ENCODE measurements at regions not wholly inside any gene's neighbourhood (a gene's known extent, or its start where the extent isn't known, plus 50 kb on each side); places are given as distances from the start of the nearest gene placed in this dataset.

DNA sequence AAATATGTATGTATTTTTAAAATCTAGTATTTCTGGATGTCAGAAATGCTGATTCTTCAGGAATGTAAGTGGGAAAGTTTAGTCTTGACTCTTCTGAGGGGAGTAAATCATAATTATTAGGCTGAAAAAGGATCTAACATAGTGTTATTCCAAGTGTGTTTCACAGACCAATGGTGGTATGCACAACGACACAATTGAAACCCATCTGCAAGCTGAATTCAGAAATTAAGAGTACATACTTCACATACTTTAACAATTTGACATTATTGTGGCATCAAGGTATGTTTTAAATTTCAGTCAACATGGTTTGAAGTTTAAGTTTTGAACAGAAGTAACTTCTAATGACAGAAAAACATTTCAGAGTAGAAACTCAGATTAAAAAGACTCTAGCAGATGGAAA is 236.7 kb downstream of the SLC7A11 start:
- TF ChIP-seq CTCF (IDR thresholded peaks at IDR 0.05) (no peak), POLR2AphosphoS5 (IDR thresholded peaks at IDR 0.05) (no peak), POLR2A (IDR thresholded peaks at IDR 0.05) (no peak), EP300 (IDR thresholded peaks at IDR 0.05) (no peak)

All from stomach (tissue), 4 donors.